Neutrophil (primary cell): ENCODE measurements at regions not wholly inside any gene's neighbourhood (a gene's known extent, or its start where the extent isn't known, plus 50 kb on each side); places are given as distances from the start of the nearest gene placed in this dataset.

Experiments used
- H3K27ac ChIP-seq: fragments of 200-600 bp; sonication (generic); 2 replicates; pipeline ENCODE4 v1.5.1; 2016; ENCODE audit warnings: mild to moderate bottlenecking, moderate library complexity
- H3K27me3 ChIP-seq: fragments of 200-600 bp; sonication (generic); 2 replicates; pipeline ENCODE4 v1.6.0; 2016; ENCODE audit warnings: mild to moderate bottlenecking
- H3K36me3 ChIP-seq: fragments of 200-600 bp; sonication (generic); 2 replicates; pipeline ENCODE4 v1.5.1; 2017
- H3K4me1 ChIP-seq, 2 experiments: fragments of 200-600 bp in 1 of 2; sonication (generic) in 1 of 2; 1 replicate in 1 of 2; 2 replicates in 1 of 2; pipeline versions ENCODE4 v1.5.1 to v1.6.1; 2013 to 2016; ENCODE audit warnings: low read depth in 1 of 2, low read length in 1 of 2, mild to moderate bottlenecking in 1 of 2, moderate library complexity in 1 of 2; ENCODE audit not compliant: control insufficient read depth in 1 of 2, insufficient read depth in 1 of 2
- H3K4me3 ChIP-seq, 2 experiments: fragments of 200-600 bp in 1 of 2; sonication (generic) in 1 of 2; 1 replicate in 1 of 2; 2 replicates in 1 of 2; pipeline ENCODE4 v1.5.1; 2013 to 2016; ENCODE audit warnings: low read depth in 1 of 2, low read length in 1 of 2, mild to moderate bottlenecking in 1 of 2, moderate library complexity in 1 of 2
- H3K9me3 ChIP-seq: fragments of 200-600 bp; sonication (generic); 2 replicates; pipeline ENCODE4 v1.5.1; 2016
- CTCF ChIP-seq: fragments of 200-600 bp; sonication (generic); IDR thresholded peaks from 2 replicates; pipeline ENCODE4 v1.5.1; 2016; ENCODE audit warnings: antibody characterized with exemption

- Histone ChIP-seq H3K9me3 (no peaks in the 10 kb centered on the region), H3K4me1 (no peaks in the 10 kb centered on the region), H3K27me3 (no peaks in the 10 kb centered on the region), H3K4me3 (no peak overlapping the region), H3K27ac (no peak overlapping the region), H3K36me3 (no peaks in the 10 kb centered on the region)
- no peak for TF ChIP-seq CTCF
These were observed 50.3 kb upstream of the HMHB1 start for GRCh38 chr5:143761663-143762062.

- no peak for TF ChIP-seq CTCF
- Histone ChIP-seq H3K4me1 (no peaks in the 10 kb centered on the region), H3K27ac (no peak overlapping the region), H3K4me3 (no peak overlapping the region), H3K27me3 (no peaks in the 10 kb centered on the region), H3K9me3 (no peaks in the 10 kb centered on the region), H3K36me3 (no peaks in the 10 kb centered on the region)
These were observed 51.2 kb upstream of the HMHB1 start for GRCh38 chr5:143760755-143761154.

- no peaks in the 10 kb centered on the region for H3K27me3 ChIP-seq
- no peak overlapping the region for H3K27ac ChIP-seq
- no peaks in the 10 kb centered on the region for H3K9me3 ChIP-seq
- no peak for TF ChIP-seq CTCF
- H3K4me3 ChIP-seq: no peak overlapping the region
- H3K4me1 ChIP-seq: no peaks in the 10 kb centered on the region
- no peaks in the 10 kb centered on the region for H3K36me3 ChIP-seq
These were observed 51.8 kb upstream of the HMHB1 start for GRCh38 chr5:143760131-143760505.

- Histone ChIP-seq H3K27ac (no peak overlapping the region), H3K9me3 (no peaks in the 10 kb centered on the region), H3K4me1 (no peaks in the 10 kb centered on the region), H3K27me3 (no peaks in the 10 kb centered on the region), H3K4me3 (no peak overlapping the region), H3K36me3 (no peaks in the 10 kb centered on the region)
- TF ChIP-seq CTCF: no peak
These were observed 52.4 kb upstream of the HMHB1 start for GRCh38 chr5:143759396-143760130.

GRCh38 chr5:143758750-143759149 lies 53.2 kb upstream of the HMHB1 start:
- Histone ChIP-seq H3K36me3 (no peaks in the 10 kb centered on the region), H3K4me3 (no peak overlapping the region), H3K9me3 (no peaks in the 10 kb centered on the region), H3K4me1 (no peaks in the 10 kb centered on the region), H3K27me3 (no peaks in the 10 kb centered on the region), H3K27ac (no peak overlapping the region)
- TF ChIP-seq CTCF: no peak
